ENCODE measurements at regions not wholly inside any gene's neighbourhood (a gene's known extent, or its start where the extent isn't known, plus 50 kb on each side); places are given as distances from the start of the nearest gene placed in this dataset.
"Not testable (repeated sequence)": the region's sequence is repeated elsewhere in the genome, so short reads cannot be mapped to it uniquely, and the experiment has no call there.

DNA sequence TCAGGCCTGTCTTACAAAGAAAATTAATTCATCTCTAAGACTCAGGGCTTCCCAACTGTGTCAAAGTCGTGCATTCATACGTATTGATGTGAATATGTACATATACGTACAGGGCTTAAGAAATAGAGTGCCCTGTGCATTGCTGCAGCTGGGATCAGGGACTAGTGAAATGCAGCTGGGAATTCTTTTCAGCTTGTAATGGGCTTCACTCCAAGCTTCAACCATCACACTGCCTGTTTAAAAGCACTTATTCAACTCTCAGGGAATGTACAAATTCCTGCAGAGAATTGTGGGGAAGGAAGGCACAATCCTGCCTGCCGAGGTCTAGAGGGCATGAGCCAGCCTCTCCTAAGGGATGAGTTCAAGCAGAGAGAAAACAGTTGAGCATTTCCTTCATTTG lies 59.6 kb upstream of the MAN2A1 start:
- no peak for DNase-seq

DNA sequence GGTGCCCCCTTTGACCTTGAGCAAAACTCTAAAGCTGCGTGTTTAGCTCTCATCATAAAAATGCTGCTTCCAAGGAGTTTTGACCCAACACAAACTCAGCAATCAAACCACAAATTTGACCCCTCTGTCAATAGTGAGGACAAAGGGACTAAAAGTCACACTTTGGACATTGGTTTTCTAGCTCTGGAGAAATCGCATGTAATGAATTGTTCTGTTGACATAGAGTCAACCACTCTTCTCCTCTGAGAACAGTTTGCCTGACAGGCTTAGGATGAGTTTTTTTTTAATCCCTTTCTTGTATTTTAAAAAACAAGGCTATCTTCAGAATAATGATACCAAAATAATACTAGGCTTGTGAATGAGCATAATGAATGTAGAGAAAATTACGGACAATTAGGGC lies 61.1 kb upstream of the MAN2A1 start:
- no peak for DNase-seq

DNA sequence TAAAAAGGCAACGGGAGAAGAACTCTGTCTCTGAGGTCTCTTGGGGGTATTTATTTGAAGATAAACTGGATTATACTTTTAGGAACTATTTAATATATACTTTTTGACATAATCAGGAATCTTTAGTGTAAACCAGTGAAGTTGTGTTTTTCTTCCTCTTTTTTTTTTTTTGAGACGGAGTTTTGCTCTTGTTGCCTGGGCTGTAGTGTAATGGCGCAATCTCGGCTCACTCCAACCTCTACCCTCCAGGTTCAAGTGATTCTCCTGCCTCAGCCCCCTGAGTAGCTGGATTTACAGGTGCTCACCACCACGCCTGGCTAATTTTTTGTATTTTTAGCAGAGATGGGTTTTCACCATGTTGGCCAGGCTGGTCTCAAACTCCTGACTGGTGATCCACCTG lies 68.5 kb upstream of the MAN2A1 start:
- DNase-seq: not testable (repeated sequence)

DNA sequence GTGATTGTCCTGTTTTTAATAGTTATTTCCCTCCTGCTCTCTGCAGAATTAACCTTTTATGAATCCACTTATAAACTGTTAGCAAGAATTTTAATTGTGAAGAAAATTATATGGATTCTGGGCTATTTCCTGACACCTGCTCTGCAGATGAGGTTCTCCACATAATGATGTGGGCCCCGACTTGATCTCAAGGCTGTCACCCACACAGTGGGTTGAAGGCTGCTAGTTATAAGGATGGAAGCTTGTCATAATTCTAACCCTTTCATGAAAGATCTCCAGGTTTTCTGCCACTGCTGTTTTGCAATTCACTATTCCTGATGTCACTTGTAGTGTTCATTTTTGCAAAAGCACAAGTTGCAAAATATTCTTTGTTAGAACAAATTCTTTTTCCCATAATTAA lies 69.1 kb upstream of the MAN2A1 start:
- DNase-seq: no peak

DNA sequence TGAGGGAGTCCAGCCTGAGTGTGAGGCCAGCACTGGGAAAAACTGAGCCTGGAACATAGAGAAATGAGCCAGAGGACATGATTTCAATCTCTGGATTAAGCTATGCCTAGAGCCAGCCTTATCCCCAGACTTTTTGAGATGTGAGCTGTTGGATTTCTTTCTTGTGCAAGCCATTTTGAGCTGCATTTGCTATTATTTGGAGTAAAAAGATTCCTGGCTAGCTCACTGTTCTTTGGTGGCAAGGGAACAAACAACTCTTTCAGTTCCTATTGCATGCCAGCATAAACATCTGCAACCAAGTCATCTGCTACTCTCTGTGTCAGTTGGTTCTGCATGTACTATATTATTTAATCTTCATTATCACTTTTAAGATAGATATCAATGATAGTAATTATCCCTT lies 70.1 kb upstream of the MAN2A1 start:
- DNase-seq: no peak

DNA sequence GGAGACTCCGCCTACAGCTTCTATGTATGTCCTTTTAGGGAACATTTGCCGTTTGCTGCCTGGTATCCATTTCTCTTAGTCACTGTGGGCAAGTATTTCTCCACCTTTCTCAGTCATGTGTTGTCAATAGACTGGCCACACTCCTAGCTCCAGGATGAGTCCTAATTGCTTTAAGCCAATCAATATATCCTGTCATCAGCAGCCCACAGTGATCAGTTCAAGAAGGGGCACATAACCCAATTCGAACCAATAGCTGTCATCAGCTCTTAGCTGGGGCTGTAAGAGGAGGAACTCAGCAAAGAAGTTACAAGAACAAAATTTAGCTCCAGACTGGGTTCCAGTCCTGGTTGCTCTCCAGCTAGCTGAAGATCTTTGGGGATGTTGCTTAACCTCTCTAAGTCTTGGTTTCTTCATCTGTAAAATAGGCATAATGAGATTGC lies 70.7 kb upstream of the MAN2A1 start:
- DNase-seq: no peak

DNA sequence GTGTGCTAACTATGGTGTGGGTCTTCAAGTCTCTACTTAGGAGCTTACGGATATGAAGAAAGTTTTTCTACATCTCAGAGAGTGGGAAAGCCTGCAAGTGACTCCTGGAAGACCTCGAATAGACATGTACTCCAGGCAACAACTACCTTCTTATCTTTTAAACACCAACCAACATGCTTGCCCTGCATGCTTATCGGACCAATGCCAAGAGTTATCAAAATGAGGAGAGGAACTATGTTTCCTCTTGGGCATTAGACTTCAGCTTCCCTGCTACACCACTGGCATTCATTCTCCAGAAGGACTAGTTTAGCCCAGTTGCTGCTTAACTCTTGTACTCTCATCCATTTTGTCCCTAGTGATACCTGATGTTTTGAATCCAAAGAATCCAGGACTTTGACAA lies 74.7 kb upstream of the MAN2A1 start:
- DNase-seq: no peak

DNA sequence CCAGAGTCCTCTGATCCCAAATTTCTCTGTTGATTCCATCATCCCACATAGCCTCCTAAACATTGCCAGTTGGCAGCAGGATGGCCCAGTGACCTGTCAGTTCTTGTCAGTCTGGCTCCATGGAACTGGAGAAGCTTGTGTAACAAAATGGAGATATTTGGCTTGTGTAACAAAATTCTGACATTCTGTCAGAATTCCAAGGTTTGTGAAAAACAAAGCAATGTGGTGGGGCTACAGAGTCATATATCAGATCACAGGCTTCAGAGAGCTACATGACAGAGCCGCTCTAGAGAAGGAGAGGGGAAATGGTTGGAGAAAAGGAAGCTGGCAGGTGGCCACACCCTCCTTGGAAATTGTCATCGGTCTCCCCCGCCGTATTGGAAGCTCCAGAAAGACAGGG lies 75.4 kb upstream of the MAN2A1 start:
- no peak for DNase-seq

DNA sequence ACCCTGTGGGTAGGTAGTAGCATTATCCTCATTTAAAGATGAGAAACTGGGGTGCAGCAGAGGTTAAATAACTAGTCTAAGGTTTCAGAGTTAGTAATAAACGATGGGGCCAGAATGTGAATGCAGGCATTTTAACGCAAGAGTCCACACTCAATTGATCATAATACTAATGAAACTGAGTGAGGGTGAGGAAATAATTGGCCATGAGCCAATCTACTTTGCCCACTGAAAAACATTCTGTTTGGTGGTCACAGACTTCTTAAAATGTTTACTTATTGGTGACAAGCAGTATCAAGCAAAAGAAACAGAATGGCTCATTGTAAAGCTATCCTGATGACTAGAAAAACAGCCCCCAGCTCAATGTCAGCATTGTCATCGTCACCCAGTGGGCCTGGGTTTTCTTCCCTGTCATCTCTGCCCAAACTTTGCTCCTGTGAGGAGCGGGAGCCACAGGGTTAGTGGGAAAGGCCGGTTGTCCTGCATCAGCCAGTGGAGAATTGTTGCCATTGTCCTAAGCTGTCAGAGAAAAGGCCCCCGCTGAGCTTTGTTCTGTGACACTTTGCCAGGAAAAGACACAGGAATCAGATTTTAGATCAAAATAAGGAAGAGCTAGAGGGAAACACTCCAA lies 77.3 kb upstream of the MAN2A1 start:
- no peak for DNase-seq

DNA sequence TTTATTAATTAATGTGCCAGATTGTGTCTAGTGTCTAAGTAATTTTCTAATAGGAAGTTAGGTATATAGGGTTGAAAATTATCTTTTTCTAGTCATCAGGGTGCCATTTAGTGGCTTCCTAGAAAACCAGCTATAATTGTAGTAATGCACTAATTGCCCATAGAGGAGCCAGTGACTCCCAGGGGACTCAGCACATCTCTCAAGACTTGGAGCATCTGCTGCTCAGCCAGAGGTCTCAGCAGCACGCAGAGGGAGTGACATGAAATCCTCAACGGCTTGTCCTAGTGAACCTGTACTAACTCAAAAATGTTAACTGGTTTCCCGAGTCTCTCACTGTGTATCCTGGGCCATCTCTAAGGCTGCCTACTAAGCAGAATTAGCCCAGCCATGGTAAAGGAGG lies 78.2 kb upstream of the MAN2A1 start:
- DNase-seq: no peak

DNA sequence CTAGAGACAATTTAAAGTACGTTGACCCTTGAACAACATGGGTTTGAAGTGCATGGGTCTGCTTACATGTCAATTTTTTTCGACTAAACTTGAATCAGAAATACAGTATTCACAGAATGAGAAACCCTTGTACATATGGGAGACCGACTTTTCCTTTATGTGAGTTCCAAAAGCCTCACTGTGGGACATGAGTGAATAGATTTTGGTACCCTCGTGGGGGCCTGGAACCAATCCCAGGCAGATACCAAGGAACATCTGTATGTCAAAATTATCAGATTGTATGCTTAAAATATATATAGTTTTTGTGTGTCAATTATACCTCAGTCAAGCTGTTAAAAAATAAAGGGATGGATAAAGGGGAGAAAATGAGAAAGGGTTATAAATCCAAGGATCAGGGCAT lies 78.7 kb upstream of the MAN2A1 start:
- DNase-seq: no peak

DNA sequence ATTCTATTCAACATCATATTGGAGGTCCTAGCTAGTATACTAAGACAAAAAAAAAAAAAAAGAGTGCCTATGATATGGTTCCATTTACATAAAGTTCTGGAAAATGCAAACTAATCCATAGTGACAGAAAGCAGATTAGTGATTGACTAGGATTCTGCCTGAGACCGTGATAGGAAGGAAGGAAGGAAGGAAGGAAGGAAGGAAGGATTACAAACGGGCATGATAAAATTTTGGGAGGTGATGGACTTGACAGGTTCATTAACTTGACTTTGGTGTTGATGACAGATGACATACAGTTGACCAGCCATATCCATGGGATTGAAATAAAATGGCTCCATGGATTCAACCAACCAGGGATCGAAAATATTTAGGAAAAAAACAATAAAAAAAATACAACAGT lies 79.1 kb upstream of the MAN2A1 start:
- DNase-seq: no peak

DNA sequence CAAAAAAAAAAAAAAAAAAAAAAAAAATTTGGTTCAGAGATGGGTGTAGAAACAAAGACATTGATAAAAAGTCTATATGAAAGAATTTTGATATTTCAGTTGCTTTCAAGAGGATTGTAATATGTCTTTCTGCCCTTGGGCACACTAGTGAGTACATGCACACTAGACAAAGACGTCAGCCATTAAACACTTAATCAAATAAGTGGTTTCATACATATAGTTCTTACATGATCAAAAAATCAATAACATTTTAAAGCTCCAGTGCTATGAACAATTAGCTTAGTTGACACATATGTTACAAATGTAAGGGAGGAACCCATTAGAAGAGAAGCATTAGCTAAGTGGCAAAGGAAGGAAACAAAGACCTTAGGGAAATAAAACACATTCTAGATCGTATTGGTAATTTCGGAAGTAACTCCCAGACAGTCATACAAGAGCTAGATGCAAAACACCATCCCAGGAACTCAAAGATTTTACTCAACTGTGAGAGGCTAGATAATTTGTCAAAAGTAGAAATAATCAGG lies 84.5 kb upstream of the MAN2A1 start:
- DNase-seq: no peak

DNA sequence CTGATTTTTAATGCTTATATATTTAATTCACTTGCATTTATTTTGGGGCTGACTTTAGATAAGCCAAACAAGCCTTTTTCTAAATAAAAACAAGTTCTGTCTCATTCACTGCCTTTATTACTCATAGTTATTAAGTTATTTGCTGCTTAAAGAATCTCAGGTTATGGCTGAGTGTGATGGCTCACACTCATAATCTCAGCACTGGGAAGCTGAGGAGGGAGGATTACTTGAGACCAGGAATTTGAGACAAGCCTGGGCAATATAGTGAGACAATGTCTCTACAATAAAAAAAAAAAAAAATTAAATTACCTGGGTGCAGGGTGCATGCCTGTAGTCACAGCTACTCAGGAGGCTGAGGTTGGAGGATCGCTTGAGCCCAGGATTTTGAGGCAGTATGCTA lies 85.0 kb upstream of the MAN2A1 start:
- DNase-seq: no peak

DNA sequence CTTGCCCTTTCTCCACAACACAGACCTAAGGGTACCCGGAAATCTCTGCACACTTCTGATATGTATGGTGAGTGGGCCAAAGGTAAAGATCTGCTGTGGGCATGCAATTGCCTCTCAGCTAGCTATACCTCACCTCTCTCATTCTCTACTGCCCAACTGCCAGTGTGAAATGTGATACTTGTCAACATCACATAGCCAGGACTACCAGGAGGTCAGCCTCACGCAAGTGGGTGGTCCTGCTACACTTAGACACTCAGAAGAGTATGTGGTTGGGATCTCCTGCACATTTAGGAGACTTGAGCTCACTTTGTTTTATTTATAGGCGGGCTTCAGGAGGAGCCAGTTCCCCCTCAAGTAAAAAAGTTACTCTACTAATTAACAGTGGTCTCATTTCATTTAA lies 88.0 kb upstream of the MAN2A1 start:
- no peak for DNase-seq

DNA sequence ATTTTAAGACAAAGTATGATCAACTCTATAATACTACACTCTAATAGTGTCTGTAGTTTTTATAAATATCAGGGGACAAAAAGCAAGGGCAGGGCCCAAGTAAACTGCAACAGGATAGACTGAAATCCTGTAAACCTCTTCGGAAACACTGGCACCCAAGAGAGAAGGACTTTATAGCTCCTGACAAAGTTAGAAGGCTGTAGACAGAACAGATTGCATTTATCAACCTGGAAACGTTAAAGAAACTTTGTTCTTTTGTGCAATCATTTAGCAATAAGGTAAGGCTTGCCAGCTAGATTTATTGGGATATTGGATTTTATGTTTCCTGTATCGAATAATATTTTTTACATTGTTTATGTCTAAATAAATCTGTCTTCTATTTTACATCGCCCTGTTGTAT lies 91.8 kb upstream of the MAN2A1 start:
- no peak for DNase-seq

DNA sequence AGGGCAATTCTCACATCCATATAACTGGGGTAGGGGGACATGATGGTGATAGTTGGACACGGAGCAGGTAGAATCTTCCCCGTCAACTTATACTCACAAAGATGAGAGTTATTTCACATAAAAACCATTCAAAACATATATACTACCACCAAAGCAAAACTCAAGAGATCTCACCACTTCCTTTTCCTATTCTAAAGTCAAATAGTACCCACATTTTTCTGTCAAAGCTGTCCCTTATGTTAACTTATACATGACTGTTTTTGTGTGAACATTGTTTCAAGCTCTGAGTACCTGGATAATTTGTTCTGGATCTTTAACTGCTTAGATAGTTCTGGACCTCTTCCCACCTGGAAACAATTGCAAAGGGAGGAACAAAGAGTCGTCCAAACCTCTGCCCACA lies 95.5 kb upstream of the MAN2A1 start:
- DNase-seq: no peak

DNA sequence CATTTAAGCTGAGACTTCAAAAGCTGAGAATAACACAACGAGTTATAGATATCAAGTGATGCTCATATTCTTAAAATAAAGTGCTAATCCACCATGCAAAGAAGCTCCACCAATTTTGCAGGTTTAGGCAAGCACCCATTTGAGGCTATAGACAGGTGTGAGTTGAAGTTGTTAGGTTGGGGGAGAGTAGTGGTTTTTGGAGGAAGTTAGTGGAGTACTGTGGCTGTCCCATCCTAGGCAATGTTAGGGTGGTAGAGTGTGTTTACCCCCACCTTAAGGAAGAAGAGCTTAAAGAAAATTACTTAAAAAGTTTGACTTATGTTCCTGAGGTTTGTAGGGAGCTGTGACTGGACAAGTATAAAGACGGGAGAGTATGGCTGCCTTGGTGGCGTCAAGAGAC lies 98.9 kb upstream of the MAN2A1 start:
- no peak for DNase-seq

DNA sequence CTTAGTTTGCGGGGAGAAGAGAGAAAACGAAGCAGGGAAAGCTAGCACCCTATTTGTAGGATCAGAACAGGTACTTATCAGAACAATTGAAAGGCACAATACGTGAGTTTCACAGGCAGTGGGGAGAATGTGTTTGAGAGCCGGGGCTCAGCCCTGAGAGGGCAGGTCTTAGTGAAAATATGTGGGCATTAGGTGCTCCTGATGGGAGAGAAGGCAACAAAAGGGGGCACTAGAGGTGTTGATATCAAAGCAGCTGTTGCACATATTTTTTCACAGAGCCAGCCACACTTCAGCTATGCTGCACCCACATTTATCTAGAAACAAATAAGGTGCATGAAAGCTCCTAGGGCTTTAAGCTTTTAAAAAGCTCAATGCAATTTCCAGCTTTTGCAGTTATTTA lies 99.7 kb upstream of the MAN2A1 start:
- DNase-seq: no peak

DNA sequence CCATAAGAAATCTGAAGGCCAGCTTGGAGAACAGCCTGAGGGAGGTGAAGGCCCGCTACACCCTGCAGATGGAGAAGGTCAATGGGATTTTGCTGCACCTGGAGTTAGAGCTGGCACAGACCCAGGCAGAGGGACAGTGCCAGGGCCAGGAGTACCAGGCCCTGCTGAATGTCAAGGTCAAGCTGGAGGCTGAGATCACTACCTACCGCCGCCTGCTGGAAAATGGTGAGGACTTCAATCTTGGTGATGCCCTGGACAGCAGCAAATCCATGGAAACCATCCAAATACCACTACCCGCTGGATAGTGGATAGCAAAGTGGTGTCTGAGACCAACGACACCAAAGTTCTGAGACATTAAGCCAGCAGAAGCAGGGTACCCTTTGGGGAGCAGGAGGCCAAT lies 100.5 kb upstream of the MAN2A1 start:
- DNase-seq: no peak

DNA sequence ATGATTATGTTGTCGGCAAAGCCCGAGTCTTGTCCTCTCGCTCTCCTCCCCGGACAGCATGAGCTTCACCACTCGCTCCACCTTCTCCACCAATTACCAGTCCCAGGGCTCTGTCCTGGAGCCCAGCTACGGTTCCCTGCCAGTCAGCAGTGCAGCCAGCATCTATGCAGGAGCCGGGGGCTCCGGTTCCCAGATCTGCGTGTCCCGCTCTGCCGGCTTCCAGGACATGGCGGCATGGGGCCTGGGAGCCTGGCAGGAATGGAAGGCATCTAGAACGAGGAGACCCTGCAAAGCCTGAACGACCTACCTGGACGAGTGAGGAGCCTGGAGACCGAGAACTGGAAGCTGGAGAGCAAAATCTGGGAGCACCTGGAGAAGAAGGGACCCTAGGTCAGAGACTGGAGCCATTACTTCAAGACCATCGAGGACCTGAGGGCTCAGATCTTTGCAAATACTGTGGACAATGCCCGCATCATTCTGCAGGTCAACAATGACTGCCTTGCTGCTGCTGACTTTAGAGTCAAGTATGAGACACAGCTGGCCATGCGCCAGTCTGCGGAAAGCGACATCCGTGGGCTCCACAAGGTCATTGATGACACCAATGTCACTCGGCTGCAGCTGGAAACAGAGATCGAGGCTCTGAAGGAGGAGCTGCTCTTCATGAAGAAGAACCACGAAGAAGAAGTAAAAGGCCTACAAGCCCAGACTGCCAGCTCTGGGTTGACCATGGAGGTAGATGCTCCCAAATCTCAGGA lies 101.3 kb upstream of the MAN2A1 start:
- DNase-seq: no peak

DNA sequence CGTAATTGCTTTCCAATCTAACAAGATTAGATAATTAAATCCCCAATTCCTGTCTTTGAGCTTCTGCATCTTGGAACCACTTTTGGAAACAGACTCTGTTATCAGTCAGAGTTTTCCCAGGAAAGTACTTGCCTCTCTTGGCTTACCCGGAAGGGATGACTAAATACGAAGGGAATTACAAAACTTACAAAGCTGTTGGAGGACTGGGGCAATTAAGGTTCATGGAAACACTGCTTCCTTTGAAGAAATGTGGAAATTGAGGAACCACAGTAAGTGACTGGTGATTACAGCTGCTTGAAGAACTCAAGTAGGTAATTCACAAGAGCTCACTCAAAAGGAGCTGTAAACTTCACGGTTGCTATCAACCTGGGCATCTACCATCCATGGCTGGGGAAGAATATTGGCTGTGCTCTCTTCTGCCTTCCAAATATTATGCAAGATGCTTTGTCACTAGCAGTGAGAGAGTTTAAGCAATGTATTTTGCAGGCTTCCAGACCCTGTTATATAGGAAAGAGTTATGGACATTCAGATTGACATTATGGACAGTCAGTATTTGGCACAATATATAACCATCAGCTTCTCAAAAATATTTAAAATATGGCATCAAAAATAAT lies 104.6 kb upstream of the MAN2A1 start:
- no peak for DNase-seq

DNA sequence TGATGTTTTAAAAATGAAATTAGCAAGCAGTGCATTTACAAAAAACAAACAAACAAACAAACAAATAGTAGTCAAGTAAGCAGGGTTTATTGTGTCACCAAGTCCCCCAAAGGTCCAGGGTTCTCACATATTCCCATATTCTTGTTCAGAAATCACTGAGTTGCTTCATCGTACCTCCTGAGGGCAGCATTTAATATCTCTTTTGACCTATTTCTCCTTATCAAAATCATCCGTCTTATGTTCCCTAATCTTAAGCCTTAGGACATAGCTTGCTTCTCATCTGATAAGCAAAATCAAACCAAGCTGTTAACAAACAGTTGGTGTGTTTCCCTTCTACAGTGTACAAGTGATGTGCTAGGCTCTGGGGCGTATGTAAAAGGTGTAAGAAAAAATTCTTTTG lies 109.5 kb upstream of the MAN2A1 start:
- DNase-seq: no peak

DNA sequence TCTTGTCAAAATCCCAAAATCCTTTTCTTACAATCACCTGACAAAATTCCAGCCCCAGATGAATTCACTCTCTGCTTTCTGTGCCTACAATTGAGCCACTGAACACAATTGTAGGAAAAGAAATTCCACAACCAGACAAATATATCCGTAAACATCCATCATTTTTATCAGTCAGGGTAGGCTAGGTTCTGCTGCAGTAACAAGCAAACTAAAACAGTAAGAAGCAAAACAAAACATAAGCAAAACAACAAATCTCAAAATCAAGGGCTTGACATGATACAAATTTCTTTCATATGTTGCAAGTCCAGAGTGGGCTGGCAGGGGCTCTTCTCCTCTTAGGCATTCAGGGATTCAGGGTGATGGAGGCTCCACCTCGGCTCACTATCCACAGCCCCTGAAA lies 114.2 kb upstream of the MAN2A1 start:
- DNase-seq: no peak
